B cell (primary cell): ENCODE measurements at regions not wholly inside any gene's neighbourhood (a gene's known extent, or its start where the extent isn't known, plus 50 kb on each side); places are given as distances from the start of the nearest gene placed in this dataset.

Source experiments
- ATAC-seq: fragments of 200-7000 bp; cut with Tn5 transposase; one replicate; pipeline ENCODE4 v1.10.0; 2021; ENCODE audit warnings: low read depth, mild to moderate bottlenecking, moderate number of reproducible peaks, moderate library complexity
- CTCF ChIA-PET: fragments of 350-600 bp; sonication (Branson Sonifier 250); formaldehyde crosslinking; loops from one replicate; lab custom pipeline; 2021; ENCODE audit warnings: antibody characterized with exemption, inconsistent platforms; lab: Charles Lee
- POLR2A ChIA-PET: fragments of 350-600 bp; sonication (Branson Sonifier 250); formaldehyde crosslinking; loops from one replicate; lab custom pipeline; 2021; ENCODE audit warnings: antibody characterized with exemption; lab: Charles Lee
- DNase-seq: peaks from one replicate; pipeline ENCODE4 v3.0.0; 2013
- H2AFZ ChIP-seq: 2 replicates; pipeline ENCODE4 v1.6.1; 2012; ENCODE audit warnings: mild to moderate bottlenecking, low read depth, low read length; ENCODE audit not compliant: insufficient read depth, poor library complexity, severe bottlenecking
- H3K27ac ChIP-seq, 2 donors: 1 replicate in 1 of 2; 2 replicates in 1 of 2; pipeline ENCODE4 v1.5.1; 2012 to 2013; ENCODE audit warnings: low read length in 2 of 2, mild to moderate bottlenecking in 2 of 2, moderate library complexity in 1 of 2
- H3K27me3 ChIP-seq, 4 experiments: fragments of 200-600 bp in 1 of 4; sonication (generic) in 1 of 4; replicated peaks in 1 of 4; 1 replicate in 2 of 4; 2 replicates in 2 of 4; pipeline versions ENCODE4 v1.6.1 to v1.7.0; 2013 to 2016; ENCODE audit warnings: low read length in 3 of 4, mild to moderate bottlenecking in 2 of 4, mixed read lengths in 1 of 4, moderate library complexity in 1 of 4; ENCODE audit not compliant: insufficient read depth in 4 of 4, control insufficient read depth in 3 of 4; ENCODE audit errors: control extremely low read depth in 1 of 4
- H3K36me3 ChIP-seq, 2 experiments: replicated peaks in 1 of 2; 1 replicate in 1 of 2; 2 replicates in 1 of 2; pipeline versions ENCODE4 v1.6.1 to v1.7.1; 2013; ENCODE audit warnings: low read length in 1 of 2; ENCODE audit not compliant: insufficient read depth in 2 of 2, control insufficient read depth in 1 of 2; ENCODE audit errors: control extremely low read depth in 1 of 2, extremely low read depth in 1 of 2
- H3K4me1 ChIP-seq, 2 donors: fragments of 200-600 bp in 1 of 2; sonication (generic) in 1 of 2; 1 replicate in 1 of 2; 2 replicates in 1 of 2; pipeline versions ENCODE4 v1.5.1 to v1.6.1; 2013 to 2017; ENCODE audit warnings: low read length in 2 of 2; ENCODE audit not compliant: control insufficient read depth in 2 of 2, insufficient read depth in 2 of 2
- H3K4me2 ChIP-seq: replicated peaks from 2 replicates; pipeline ENCODE3; 2012; ENCODE audit warnings: mild to moderate bottlenecking, low read depth, low read length; ENCODE audit not compliant: poor library complexity, severe bottlenecking
- H3K4me3 ChIP-seq, 5 experiments: fragments of 200-600 bp in 1 of 5; sonication (generic) in 1 of 5; 1 replicate in 3 of 5; 2 replicates in 2 of 5; pipeline versions ENCODE4 v1.5.1 to v1.7.0; 2011 to 2016; ENCODE audit warnings: low read length in 4 of 5, mild to moderate bottlenecking in 4 of 5, low read depth in 2 of 5, control low read depth in 1 of 5, moderate library complexity in 1 of 5; ENCODE audit not compliant: insufficient read depth in 1 of 5; ENCODE audit errors: control extremely low read depth in 1 of 5, extremely low read depth in 1 of 5
- H3K79me2 ChIP-seq: fragments of 200-600 bp; sonication (generic); one replicate; pipeline ENCODE4 v1.6.0; 2016; ENCODE audit warnings: low read length; ENCODE audit not compliant: control insufficient read depth, insufficient read depth
- H3K9ac ChIP-seq: fragments of 200-600 bp; sonication (generic); 2 replicates; pipeline ENCODE4 v1.6.1; 2017; ENCODE audit warnings: mild to moderate bottlenecking, low read length, moderate library complexity
- H3K9me3 ChIP-seq, 3 donors: one replicate each; pipeline versions ENCODE4 v1.6.1 to v1.7.1; 2013; ENCODE audit warnings: low read length in 2 of 3; ENCODE audit not compliant: control insufficient read depth in 2 of 3, insufficient read depth in 1 of 3; ENCODE audit errors: control extremely low read depth in 1 of 3
- H4K20me1 ChIP-seq: 2 replicates; pipeline ENCODE4 v1.6.0; 2012; ENCODE audit warnings: mild to moderate bottlenecking, low read length; ENCODE audit not compliant: insufficient read depth, control insufficient read depth, poor library complexity, severe bottlenecking
- H3K27ac Mint-ChIP-seq: one replicate; pipeline ENCODE4 v1.8.0; 2021; ENCODE audit warnings: mixed read lengths
- H3K27me3 Mint-ChIP-seq: one replicate; pipeline ENCODE4 v1.8.0; 2021; ENCODE audit warnings: mixed read lengths
- H3K4me1 Mint-ChIP-seq: one replicate; pipeline ENCODE4 v1.8.0; 2021; ENCODE audit warnings: mixed read lengths
- H3K4me3 Mint-ChIP-seq: one replicate; pipeline ENCODE4 v1.8.0; 2021; ENCODE audit warnings: mixed read lengths
- H3K9me3 Mint-ChIP-seq: one replicate; pipeline ENCODE4 v1.8.0; 2022; ENCODE audit warnings: mixed read lengths; ENCODE audit not compliant: insufficient read depth
- EZH2 ChIP-seq: IDR thresholded peaks from 2 replicates; pipeline ENCODE4 v1.6.1; 2012; ENCODE audit warnings: borderline replicate concordance, low read depth, mild to moderate bottlenecking, moderate library complexity, low read length; ENCODE audit not compliant: insufficient read depth, poor library complexity, severe bottlenecking
- WGBS: methylation state at CpG from one replicate; pipeline ENCODE4 v1.1.5; 2013; ENCODE audit warnings: missing lambda C conversion rate; ENCODE audit not compliant: insufficient coverage; 5-methylcytosine and 5-hydroxymethylcytosine counted together
- intact Hi-C: fragments of 100-400 bp; cut with micrococcal nuclease; formaldehyde crosslinking; loops from one replicate; pipeline ENCODE4 v1.10.0; 2022
- TF ChIP-seq, protein P1 (sequence below): fragments of 200-600 bp; IDR thresholded peaks from one replicate; pipeline ENCODE4 v1.8.0; 2022; ENCODE audit warnings: antibody characterized with exemption, mild to moderate bottlenecking

DNA sequence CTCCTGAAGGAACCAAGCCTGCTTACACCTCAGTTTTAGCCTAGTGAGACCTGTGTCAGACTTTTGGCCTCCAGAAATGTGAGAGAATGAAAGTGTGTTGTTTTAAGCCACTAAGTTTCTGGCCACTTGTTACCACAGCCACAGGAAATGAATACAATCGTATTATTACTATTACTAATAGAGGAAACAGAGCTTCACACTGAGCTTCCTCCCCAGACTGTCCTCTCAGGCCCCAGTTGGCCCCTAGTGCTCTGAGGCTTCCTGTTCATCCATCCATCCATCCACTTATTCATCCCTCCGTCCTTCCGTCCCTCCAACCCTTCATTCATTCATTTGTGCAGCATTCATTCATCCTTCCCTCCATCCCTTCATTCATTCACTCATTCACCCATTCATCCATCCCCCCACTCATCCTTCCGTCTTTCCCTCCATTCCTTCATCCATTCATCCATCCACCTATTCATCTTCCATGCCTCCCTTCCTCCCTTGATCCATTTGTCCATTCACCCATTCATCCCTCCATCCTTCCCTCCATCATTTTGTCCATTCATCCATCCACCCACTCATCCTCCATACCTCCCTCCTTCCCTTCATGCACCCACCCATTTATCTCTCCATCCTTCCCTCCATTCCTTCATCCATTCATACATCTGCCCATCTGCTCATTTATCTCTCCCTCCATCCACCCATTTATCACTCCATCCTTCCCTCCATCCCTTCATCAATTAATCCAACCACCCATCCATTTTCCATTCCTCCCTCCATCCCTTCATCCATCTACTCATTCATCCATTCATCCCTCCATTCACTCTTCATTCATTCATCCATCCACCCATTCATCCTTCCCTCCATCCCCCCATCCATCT lies 95.0 kb downstream of the FOXL1 start:
- no peaks in the 10 kb centered on the region for H3K27me3 ChIP-seq
- Mint-ChIP-seq H3K27me3 (no peaks in the 10 kb centered on the region), H3K4me3 (no peak overlapping the region), H3K27ac (no peak overlapping the region), H3K4me1 (no peaks in the 10 kb centered on the region), H3K9me3 (no peaks in the 10 kb centered on the region)
- H3K36me3 ChIP-seq = no peaks in the 10 kb centered on the region
- TF ChIP-seq, protein P1, sequence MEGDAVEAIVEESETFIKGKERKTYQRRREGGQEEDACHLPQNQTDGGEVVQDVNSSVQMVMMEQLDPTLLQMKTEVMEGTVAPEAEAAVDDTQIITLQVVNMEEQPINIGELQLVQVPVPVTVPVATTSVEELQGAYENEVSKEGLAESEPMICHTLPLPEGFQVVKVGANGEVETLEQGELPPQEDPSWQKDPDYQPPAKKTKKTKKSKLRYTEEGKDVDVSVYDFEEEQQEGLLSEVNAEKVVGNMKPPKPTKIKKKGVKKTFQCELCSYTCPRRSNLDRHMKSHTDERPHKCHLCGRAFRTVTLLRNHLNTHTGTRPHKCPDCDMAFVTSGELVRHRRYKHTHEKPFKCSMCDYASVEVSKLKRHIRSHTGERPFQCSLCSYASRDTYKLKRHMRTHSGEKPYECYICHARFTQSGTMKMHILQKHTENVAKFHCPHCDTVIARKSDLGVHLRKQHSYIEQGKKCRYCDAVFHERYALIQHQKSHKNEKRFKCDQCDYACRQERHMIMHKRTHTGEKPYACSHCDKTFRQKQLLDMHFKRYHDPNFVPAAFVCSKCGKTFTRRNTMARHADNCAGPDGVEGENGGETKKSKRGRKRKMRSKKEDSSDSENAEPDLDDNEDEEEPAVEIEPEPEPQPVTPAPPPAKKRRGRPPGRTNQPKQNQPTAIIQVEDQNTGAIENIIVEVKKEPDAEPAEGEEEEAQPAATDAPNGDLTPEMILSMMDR = no peak
- no peak overlapping the region for H3K4me2 ChIP-seq
- no peak overlapping the region for H2AFZ ChIP-seq
- CTCF ChIA-PET = no interaction called here
- H3K9ac ChIP-seq = no peak overlapping the region
- ATAC-seq (no peak), DNase-seq (no peak)
- H3K4me3 ChIP-seq = no peak overlapping the region
- POLR2A ChIA-PET = no interaction called here
- WGBS = 95% methylated on average over 4 of the region's 4 CpGs
- H3K79me2 ChIP-seq = no peaks in the 10 kb centered on the region
- H3K27ac ChIP-seq = no peak overlapping the region
- peaks cover 0 to 14% (median 0%) of the 10 kb centered on the region in 3 donors for H3K9me3 ChIP-seq
- no peaks in the 10 kb centered on the region for H4K20me1 ChIP-seq
- H3K4me1 ChIP-seq = no peaks in the 10 kb centered on the region
- intact Hi-C loops = no loop called here

DNA sequence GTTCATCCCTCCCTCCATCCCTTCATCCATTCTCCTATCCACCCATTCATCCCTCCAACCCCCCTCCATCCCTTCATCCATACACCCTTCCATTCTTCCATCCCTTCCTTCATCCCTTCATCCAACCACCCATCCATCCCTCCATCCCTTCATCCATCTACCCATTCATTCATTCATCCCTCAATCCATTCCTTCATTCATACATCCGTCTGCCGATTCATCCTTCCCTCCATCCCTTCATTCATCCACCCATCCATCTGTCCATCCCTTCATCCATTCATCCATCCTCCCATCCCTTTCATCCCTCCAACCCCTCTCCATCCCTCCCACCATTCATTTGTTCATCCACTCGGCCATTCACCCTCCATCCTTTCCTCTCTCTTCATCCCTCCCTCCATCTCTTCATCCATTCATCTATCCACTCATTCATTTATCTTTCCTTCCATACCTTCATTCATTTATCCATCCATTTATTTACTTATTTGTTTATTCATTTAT lies 95.7 kb downstream of the FOXL1 start:
- H3K4me3 Mint-ChIP-seq = no peak overlapping the region
- 85% methylated on average over 3 of the region's 3 CpGs for WGBS
- no peaks in the 10 kb centered on the region for H3K27me3 Mint-ChIP-seq
- no peak overlapping the region for H3K4me2 ChIP-seq
- ChIA-PET CTCF (no interaction called here), POLR2A (no interaction called here)
- H3K27ac Mint-ChIP-seq = no peak overlapping the region
- no peaks in the 10 kb centered on the region for H4K20me1 ChIP-seq
- H3K9me3 ChIP-seq = peaks cover 0 to 14% (median 0%) of the 10 kb centered on the region in 3 donors
- no peak for DNase-seq
- H3K27me3 ChIP-seq = no peaks in the 10 kb centered on the region
- TF ChIP-seq, protein P1 = no peak
- TF ChIP-seq EZH2 = no peak
- H3K27ac ChIP-seq = no peak overlapping the region
- H3K4me3 ChIP-seq = no peak overlapping the region
- no peak overlapping the region for H2AFZ ChIP-seq
- no peaks in the 10 kb centered on the region for H3K4me1 ChIP-seq
- H3K9me3 Mint-ChIP-seq = no peaks in the 10 kb centered on the region
- no peaks in the 10 kb centered on the region for H3K79me2 ChIP-seq
- H3K36me3 ChIP-seq = no peaks in the 10 kb centered on the region
- ATAC-seq = no peak
- no peaks in the 10 kb centered on the region for H3K4me1 Mint-ChIP-seq
- intact Hi-C loops = no loop called here
- no peak overlapping the region for H3K9ac ChIP-seq
